ENCODE measurements at regions not wholly inside any gene's neighbourhood (a gene's known extent, or its start where the extent isn't known, plus 50 kb on each side); places are given as distances from the start of the nearest gene placed in this dataset.

- DNase-seq: no peak
Observed at GRCh38 chr12:58548801-58549200, 371.5 kb downstream of the LRIG3 start.

- DNase-seq: no peak
Observed at GRCh38 chr12:58554522-58555157, 365.7 kb downstream of the LRIG3 start.

GRCh38 chr12:58557171-58557570, 363.1 kb downstream of the LRIG3 start:
- DNase-seq: no peak

- DNase-seq: no peak
Observed at GRCh38 chr12:58557661-58558060, 362.6 kb downstream of the LRIG3 start.

GRCh38 chr12:58563621-58564020, 356.7 kb downstream of the LRIG3 start:
- DNase-seq: no peak

- no peak for DNase-seq
Observed at GRCh38 chr12:58564721-58565120, 355.6 kb downstream of the LRIG3 start.

GRCh38 chr12:58566599-58566998, 353.7 kb downstream of the LRIG3 start:
- no peak for DNase-seq

GRCh38 chr12:58567189-58567588, 353.1 kb downstream of the LRIG3 start:
- DNase-seq: no peak

- no peak for DNase-seq
Observed at GRCh38 chr12:58570411-58570810, 349.9 kb downstream of the LRIG3 start.

GRCh38 chr12:58575256-58575655, 345.0 kb downstream of the LRIG3 start:
- no peak for DNase-seq

GRCh38 chr12:58576081-58576480, 344.2 kb downstream of the LRIG3 start:
- DNase-seq: no peak

GRCh38 chr12:58576916-58577315, 343.4 kb downstream of the LRIG3 start:
- DNase-seq: no peak

GRCh38 chr12:58580095-58580494, 340.2 kb downstream of the LRIG3 start:
- no peak for DNase-seq

- DNase-seq: no peak
Observed at GRCh38 chr12:58583529-58583928, 336.8 kb downstream of the LRIG3 start.

- DNase-seq: no peak
Observed at GRCh38 chr12:58583940-58584339, 336.4 kb downstream of the LRIG3 start.

GRCh38 chr12:58584880-58585279, 335.4 kb downstream of the LRIG3 start:
- no peak for DNase-seq

- no peak for DNase-seq
Observed at GRCh38 chr12:58586762-58587161, 333.5 kb downstream of the LRIG3 start.

GRCh38 chr12:58588770-58589169, 331.5 kb downstream of the LRIG3 start:
- no peak for DNase-seq

- no peak for DNase-seq
Observed at GRCh38 chr12:58592475-58593207, 327.7 kb downstream of the LRIG3 start.

GRCh38 chr12:58593557-58594304, 326.6 kb downstream of the LRIG3 start:
- DNase-seq: no peak

GRCh38 chr12:58596381-58596780, 323.9 kb downstream of the LRIG3 start:
- no peak for DNase-seq

GRCh38 chr12:58601529-58601928, 318.8 kb downstream of the LRIG3 start:
- DNase-seq: no peak

GRCh38 chr12:58602179-58602578, 318.1 kb downstream of the LRIG3 start:
- DNase-seq: no peak

GRCh38 chr12:58602736-58603135, 317.6 kb downstream of the LRIG3 start:
- DNase-seq: no peak
